ENCODE measurements at regions not wholly inside any gene's neighbourhood (a gene's known extent, or its start where the extent isn't known, plus 50 kb on each side); places are given as distances from the start of the nearest gene placed in this dataset.

DNA sequence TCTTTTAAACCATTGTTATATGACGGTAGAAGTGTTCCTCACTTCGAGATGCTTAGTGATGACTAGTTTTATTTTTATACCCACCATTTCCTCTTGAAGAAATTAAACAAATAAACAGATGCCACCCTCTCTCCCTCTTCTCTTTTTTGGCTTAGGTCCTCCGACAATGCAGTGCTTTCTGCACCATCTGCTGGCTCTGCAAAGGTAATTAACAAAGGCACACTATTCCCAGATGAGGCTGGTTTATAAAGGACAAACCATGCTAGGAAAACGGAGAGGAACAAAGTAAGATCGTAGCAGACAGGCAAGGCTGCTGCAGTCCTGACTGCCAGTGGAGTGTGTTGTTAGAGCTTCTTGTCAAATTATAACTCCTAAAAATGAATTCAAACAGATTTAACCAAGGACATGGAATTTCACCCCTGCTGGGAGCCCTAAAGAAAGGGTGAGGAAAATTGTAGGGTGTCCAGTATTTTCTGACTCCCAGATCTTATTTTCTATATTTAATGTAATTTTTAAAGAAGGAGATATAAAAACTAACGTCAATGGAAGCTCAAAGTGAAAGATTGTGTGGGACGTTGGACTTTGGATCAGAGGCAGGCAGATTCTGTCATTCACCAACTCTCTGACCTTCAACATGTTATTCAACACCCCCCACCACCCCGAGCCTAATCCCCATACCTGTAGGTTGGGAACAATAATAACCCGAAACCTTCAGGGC lies 142.1 kb downstream of the CPEB2 start:
- DNase-seq (ENCODE audit: low spot score in 2 of 2), result no peak
- H3K36me3 ChIP-seq, result no peaks in the 10 kb centered on the region
- H3K27ac ChIP-seq, result no peak overlapping the region
- no peak overlapping the region for H3K4me3 ChIP-seq
- H3K27me3 ChIP-seq, result no peaks in the 10 kb centered on the region
- H3K9me3 ChIP-seq, result no peaks in the 10 kb centered on the region
- H3K4me1 ChIP-seq, result peaks cover 4 to 11% of the 10 kb centered on the region in 2 donors
- intact Hi-C loops (cut with DNase I), result no loop called here
- TF ChIP-seq, protein P1, sequence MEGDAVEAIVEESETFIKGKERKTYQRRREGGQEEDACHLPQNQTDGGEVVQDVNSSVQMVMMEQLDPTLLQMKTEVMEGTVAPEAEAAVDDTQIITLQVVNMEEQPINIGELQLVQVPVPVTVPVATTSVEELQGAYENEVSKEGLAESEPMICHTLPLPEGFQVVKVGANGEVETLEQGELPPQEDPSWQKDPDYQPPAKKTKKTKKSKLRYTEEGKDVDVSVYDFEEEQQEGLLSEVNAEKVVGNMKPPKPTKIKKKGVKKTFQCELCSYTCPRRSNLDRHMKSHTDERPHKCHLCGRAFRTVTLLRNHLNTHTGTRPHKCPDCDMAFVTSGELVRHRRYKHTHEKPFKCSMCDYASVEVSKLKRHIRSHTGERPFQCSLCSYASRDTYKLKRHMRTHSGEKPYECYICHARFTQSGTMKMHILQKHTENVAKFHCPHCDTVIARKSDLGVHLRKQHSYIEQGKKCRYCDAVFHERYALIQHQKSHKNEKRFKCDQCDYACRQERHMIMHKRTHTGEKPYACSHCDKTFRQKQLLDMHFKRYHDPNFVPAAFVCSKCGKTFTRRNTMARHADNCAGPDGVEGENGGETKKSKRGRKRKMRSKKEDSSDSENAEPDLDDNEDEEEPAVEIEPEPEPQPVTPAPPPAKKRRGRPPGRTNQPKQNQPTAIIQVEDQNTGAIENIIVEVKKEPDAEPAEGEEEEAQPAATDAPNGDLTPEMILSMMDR (IDR thresholded peaks at IDR 0.05), result no peak

DNA sequence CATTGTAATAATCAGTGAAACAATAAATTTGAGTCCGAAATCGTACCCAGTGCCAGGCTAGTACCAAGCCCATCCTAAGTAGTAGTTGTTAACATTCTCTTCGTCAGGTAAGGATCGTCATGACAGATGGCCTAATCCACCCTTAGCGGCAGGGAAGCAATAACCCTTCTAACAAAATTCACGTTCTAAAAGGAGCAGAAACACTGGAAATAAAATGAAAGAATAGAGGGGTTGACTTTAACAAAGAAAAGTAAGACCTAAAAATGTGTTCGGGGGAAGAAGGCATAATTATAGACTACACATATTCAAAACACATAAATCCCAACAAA lies 142.7 kb downstream of the CPEB2 start:
- H3K27me3 ChIP-seq, result no peaks in the 10 kb centered on the region
- TF ChIP-seq, protein P1 (IDR thresholded peaks at IDR 0.05), result no peak
- DNase-seq (ENCODE audit: low spot score in 2 of 2), result no peak
- intact Hi-C loops (cut with DNase I), result loop anchor here (5.0 kb wide), 1 partner anchor 143 kb away; the partner anchor contains the start of gene CPEB2
- no peaks in the 10 kb centered on the region for H3K9me3 ChIP-seq
- H3K36me3 ChIP-seq, result no peaks in the 10 kb centered on the region
- H3K4me3 ChIP-seq, result no peak overlapping the region
- no peak overlapping the region for H3K27ac ChIP-seq
- peaks cover 9 to 15% of the 10 kb centered on the region in 2 donors for H3K4me1 ChIP-seq

DNA sequence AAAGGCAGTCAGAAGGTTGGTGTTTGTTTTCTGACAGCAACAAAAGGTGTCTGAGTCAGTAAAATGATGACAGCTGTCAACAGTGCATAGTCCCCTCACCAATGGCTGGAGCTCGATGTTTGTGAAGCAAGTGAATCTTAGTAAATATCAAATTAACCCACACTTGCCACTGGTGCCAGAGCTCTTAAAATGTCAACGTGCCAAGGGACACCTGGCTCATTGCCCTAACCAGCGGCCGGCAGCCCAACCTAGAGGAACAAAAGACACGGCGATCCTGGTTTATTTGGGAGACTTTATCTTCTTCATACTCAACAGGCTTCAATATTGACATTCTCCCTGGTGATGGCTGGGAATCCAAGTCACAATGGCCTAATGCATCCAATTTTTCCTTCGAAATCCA lies 143.4 kb downstream of the CPEB2 start:
- intact Hi-C loops (cut with DNase I), result loop anchor here (5.0 kb wide), 1 partner anchor 143 kb away; the partner anchor contains the start of gene CPEB2
- DNase-seq (ENCODE audit: low spot score in 2 of 2), result no peak
- H3K9me3 ChIP-seq, result no peaks in the 10 kb centered on the region
- no peak overlapping the region for H3K4me3 ChIP-seq
- H3K27ac ChIP-seq, result no peak overlapping the region
- peaks cover 11 to 19% of the 10 kb centered on the region in 2 donors for H3K4me1 ChIP-seq
- TF ChIP-seq, protein P1 (IDR thresholded peaks at IDR 0.05), result no peak
- H3K27me3 ChIP-seq, result no peaks in the 10 kb centered on the region
- H3K36me3 ChIP-seq, result no peaks in the 10 kb centered on the region

DNA sequence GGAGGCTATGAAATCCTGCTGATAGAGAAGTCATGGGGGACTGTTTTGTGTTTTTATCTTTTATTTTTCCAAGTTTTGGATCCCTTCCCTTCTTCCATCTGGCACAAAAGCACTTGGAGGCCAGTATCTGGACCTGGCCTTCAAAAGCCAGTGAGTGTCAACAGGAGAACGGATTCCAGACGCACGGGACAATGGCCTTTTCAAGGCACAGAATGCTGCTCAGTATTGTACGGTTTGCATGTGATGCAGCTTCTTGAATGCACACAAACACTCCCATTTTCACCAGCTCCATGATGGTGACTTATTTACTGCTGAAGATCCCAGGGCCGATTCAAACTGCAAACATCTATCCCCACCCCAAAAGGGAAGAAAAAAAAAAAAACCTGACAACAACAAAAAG lies 145.4 kb downstream of the CPEB2 start:
- peak overlapping the region in 1 of 2 donors; percentile 75 for H3K27ac ChIP-seq

DNA sequence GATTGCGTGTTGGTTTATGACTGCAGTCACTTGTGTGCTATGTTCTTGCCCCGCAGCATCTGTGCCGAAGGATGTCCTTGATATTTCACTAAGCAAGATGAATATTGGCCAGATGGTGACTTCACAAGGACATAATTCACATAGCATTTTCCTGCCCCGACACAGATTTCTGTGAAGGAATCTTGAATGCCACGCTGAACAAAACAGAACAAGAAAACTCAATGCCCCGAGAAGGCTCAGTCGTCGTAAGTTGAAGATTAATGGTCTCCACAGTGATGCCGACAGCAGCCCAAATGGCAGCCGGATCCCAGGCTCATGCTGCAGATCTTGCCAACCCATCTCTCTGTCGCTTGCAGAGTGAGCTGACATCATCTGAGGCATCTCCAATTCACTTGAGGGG lies 145.9 kb downstream of the CPEB2 start:
- Histone ChIP-seq H3K4me3 (no peak overlapping the region), H3K9me3 (no peaks in the 10 kb centered on the region), H3K36me3 (no peaks in the 10 kb centered on the region), H3K27me3 (no peaks in the 10 kb centered on the region), H3K27ac (peak overlapping the region; percentile 70 to 75), H3K4me1 (peaks cover 11 to 19% of the 10 kb centered on the region in 2 donors)
- TF ChIP-seq, protein P1 (IDR thresholded peaks at IDR 0.05), result no peak
- DNase-seq (ENCODE audit: low spot score in 2 of 2), result no peak
- intact Hi-C loops (cut with DNase I), result loop anchor here (5.0 kb wide), 1 partner anchor 146 kb away; the partner anchor contains the start of gene CPEB2

More for the DNA sequence above, 145.4 kb downstream of the CPEB2 start:
- intact Hi-C loops (cut with DNase I), result loop anchor here (5.0 kb wide), 1 partner anchor 145 kb away; the partner anchor contains the start of gene CPEB2
- Histone ChIP-seq H3K27me3 (no peaks in the 10 kb centered on the region), H3K4me1 (peaks cover 11 to 19% of the 10 kb centered on the region in 2 donors), H3K36me3 (no peaks in the 10 kb centered on the region), H3K9me3 (no peaks in the 10 kb centered on the region), H3K4me3 (no peak overlapping the region)
- no peak for DNase-seq (ENCODE audit: low spot score in 2 of 2)
- TF ChIP-seq, protein P1 (IDR thresholded peaks at IDR 0.05), result no peak

All from ascending aorta (tissue), 2 donors.